GM19351 (cell line): ENCODE measurements at regions not wholly inside any gene's neighbourhood (a gene's known extent, or its start where the extent isn't known, plus 50 kb on each side); places are given as distances from the start of the nearest gene placed in this dataset.
"Not testable (repeated sequence)": the region's sequence is repeated elsewhere in the genome, so short reads cannot be mapped to it uniquely, and the experiment has no call there.

ENCODE experiments used
- ATAC-seq: cut with Tn5 transposase; IDR thresholded peaks from one replicate; pipeline ENCODE4 v1.9.1; 2021; ENCODE audit warnings: mild to moderate bottlenecking, moderate library complexity; ENCODE audit not compliant: unreplicated experiment

- peak; percentile 98 for ATAC-seq
Observed at GRCh38 chr4:108466936-108467902, 153.2 kb upstream of the RPL34 start.

- no peak for ATAC-seq
Observed at GRCh38 chr4:108465886-108466500, 154.4 kb upstream of the RPL34 start.

- no peak for ATAC-seq
Observed at GRCh38 chr4:108458681-108459080, 161.7 kb upstream of the RPL34 start.

GRCh38 chr4:108454227-108454626 is 166.1 kb upstream of the RPL34 start:
- ATAC-seq: no peak

- ATAC-seq: no peak
Observed at GRCh38 chr4:108453366-108453765, 167.0 kb upstream of the RPL34 start.

GRCh38 chr4:108450236-108450898 is 170.0 kb upstream of the RPL34 start:
- ATAC-seq: no peak

- no peak for ATAC-seq
Observed at GRCh38 chr4:108449129-108449528, 171.2 kb upstream of the RPL34 start.

- ATAC-seq: no peak
Observed at GRCh38 chr4:108446556-108446955, 173.8 kb upstream of the RPL34 start.

- no peak for ATAC-seq
Observed at GRCh38 chr4:108445716-108446115, 174.7 kb upstream of the RPL34 start.

GRCh38 chr4:108443585-108443984 is 176.8 kb upstream of the RPL34 start:
- no peak for ATAC-seq

GRCh38 chr4:108433832-108434231 is 186.5 kb upstream of the RPL34 start:
- ATAC-seq: no peak

- ATAC-seq: not testable (repeated sequence)
Observed at GRCh38 chr4:108433394-108433793, 187.0 kb upstream of the RPL34 start.

GRCh38 chr4:108432418-108432817 is 188.0 kb upstream of the RPL34 start:
- ATAC-seq: no peak

- ATAC-seq: no peak
Observed at GRCh38 chr4:108431986-108432385, 188.4 kb upstream of the RPL34 start.

GRCh38 chr4:108430921-108431320 is 189.5 kb upstream of the RPL34 start:
- ATAC-seq: no peak

- no peak for ATAC-seq
Observed at GRCh38 chr4:108429662-108430061, 190.7 kb upstream of the RPL34 start.

GRCh38 chr4:108428923-108429322 is 191.5 kb upstream of the RPL34 start:
- no peak for ATAC-seq

- ATAC-seq: no peak
Observed at GRCh38 chr4:108427946-108428485, 192.4 kb upstream of the RPL34 start.

- no peak for ATAC-seq
Observed at GRCh38 chr4:108426493-108426892, 193.9 kb upstream of the RPL34 start.

GRCh38 chr4:108425988-108426387 is 194.4 kb upstream of the RPL34 start:
- ATAC-seq: no peak

GRCh38 chr4:108417923-108418322 is 202.5 kb upstream of the RPL34 start:
- no peak for ATAC-seq
